ENCODE measurements at regions not wholly inside any gene's neighbourhood (a gene's known extent, or its start where the extent isn't known, plus 50 kb on each side); places are given as distances from the start of the nearest gene placed in this dataset.

- Histone ChIP-seq H3K4me2 (ENCODE audit: insufficient read depth, low read length) (no peak overlapping the region), H3K9ac (replicated peaks; ENCODE audit: extremely low read depth, insufficient read depth, low read length) (no peak overlapping the region), H4K20me1 (replicated peaks; ENCODE audit: control insufficient read depth, extremely low read depth, insufficient read depth, low read length) (no peaks in the 10 kb centered on the region), H2AFZ (ENCODE audit: low read depth, low read length) (no peak overlapping the region), H3K27ac (ENCODE audit: insufficient read depth, low read depth, low read length) (no peak overlapping the region), H3K4me3 (replicated peaks in 1 of 3; ENCODE audit: insufficient read depth in 1 of 3, low read depth in 1 of 3, low read length in 3 of 3) (no peak overlapping the region), H3K9me3 (replicated peaks; ENCODE audit: control insufficient read depth, insufficient read depth, low read length) (no peaks in the 10 kb centered on the region), H3K4me1 (ENCODE audit: control insufficient read depth, extremely low read depth, insufficient read depth, low read length) (no peaks in the 10 kb centered on the region), H3K36me3 (ENCODE audit: control insufficient read depth in 2 of 2, extremely low read depth in 1 of 2, insufficient read depth in 2 of 2, low read length in 2 of 2) (no peaks in the 10 kb centered on the region), H3K27me3 (ENCODE audit: control insufficient read depth in 2 of 2, insufficient read depth in 2 of 2, low read length in 2 of 2) (no peaks in the 10 kb centered on the region), H3K79me2 (ENCODE audit: control insufficient read depth, insufficient read depth, low read length) (no peaks in the 10 kb centered on the region), H3K9me1 (replicated peaks; ENCODE audit: control insufficient read depth, extremely low read depth, insufficient read depth, low read length) (no peaks in the 10 kb centered on the region)
- FAIRE-seq (no peak), DNase-seq (ENCODE audit: low read depth, low spot score) (no peak)
- TF ChIP-seq EZH2 (IDR thresholded peaks at IDR 0.05; ENCODE audit: borderline replicate concordance, low read depth, low read length, severe bottlenecking) (no peak), MAX (IDR thresholded peaks at IDR 0.05; ENCODE audit: insufficient read depth, insufficient read length) (no peak), FOS (IDR thresholded peaks at IDR 0.05; ENCODE audit: borderline replicate concordance, insufficient read depth, low read length) (no peak), MYC (IDR thresholded peaks at IDR 0.05; ENCODE audit: low read depth, low read length) (no peak), CTCF (IDR thresholded peaks at IDR 0.05; ENCODE audit: extremely low read depth in 1 of 2, insufficient read depth in 1 of 2, low read depth in 1 of 2, low read length in 2 of 2) (no peak), POLR2A (IDR thresholded peaks at IDR 0.05; ENCODE audit: low read depth, low read length) (no peak), GATA2 (IDR thresholded peaks at IDR 0.05; ENCODE audit: insufficient read depth, insufficient read length, low read depth, low read length) (no peak), POLR2AphosphoS5 (IDR thresholded peaks at IDR 0.05; ENCODE audit: insufficient read depth, low read depth, low read length) (no peak), JUN (IDR thresholded peaks at IDR 0.05; ENCODE audit: borderline replicate concordance, insufficient read depth, insufficient read length, low read depth) (no peak)
- CTCF ChIA-PET, result no interaction called here
- intact Hi-C loops (cut with micrococcal nuclease), result no loop called here
- POLR2A ChIA-PET, result no interaction called here
- BruUV-seq (replicated peaks), result no TSS peak
- dilution Hi-C loops (cut with MboI; ENCODE audit: extremely low pct_ligation_motif_present, low sequenced_read_pairs), result no loop called here
Measured at GRCh38 chr5:105684799-105685198, 1985.9 kb downstream of the EFNA5 start.

All from endothelial cell of umbilical vein (primary cell).